GM18502 (cell line): ENCODE measurements at regions not wholly inside any gene's neighbourhood (a gene's known extent, or its start where the extent isn't known, plus 50 kb on each side); places are given as distances from the start of the nearest gene placed in this dataset.

Experiments
- ATAC-seq: cut with Tn5 transposase; IDR thresholded peaks from one replicate; pipeline ENCODE4 v1.9.1; 2021; ENCODE audit warnings: mild to moderate bottlenecking; ENCODE audit not compliant: unreplicated experiment, poor library complexity

DNA sequence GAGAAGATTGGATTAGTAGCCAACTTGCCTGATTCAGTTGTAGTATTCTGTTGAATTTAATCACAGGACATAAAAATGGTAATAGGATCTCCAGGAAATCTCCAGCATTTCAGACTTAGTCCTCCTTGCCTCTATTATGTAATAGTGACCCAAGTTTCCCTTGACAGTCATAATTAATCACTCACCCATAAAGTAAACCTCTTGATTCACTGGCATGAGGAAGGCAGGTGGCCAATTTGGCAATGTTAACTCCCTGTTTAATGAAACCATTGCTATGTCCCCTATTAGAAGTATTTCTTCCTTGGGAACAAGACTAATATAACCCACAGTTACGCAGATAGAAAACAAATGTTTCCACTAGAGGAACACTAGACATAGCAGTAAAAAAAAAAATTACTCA is 604.8 kb upstream of the CXADR start:
- ATAC-seq = no peak

- ATAC-seq = no peak
Observed at GRCh38 chr21:16910435-16911165, 602.2 kb upstream of the CXADR start.

GRCh38 chr21:16911166-16911607 is 601.7 kb upstream of the CXADR start:
- no peak for ATAC-seq

- ATAC-seq = no peak
Observed at GRCh38 chr21:16912075-16912474, 600.8 kb upstream of the CXADR start.

GRCh38 chr21:16913010-16913409 is 599.8 kb upstream of the CXADR start:
- ATAC-seq = no peak

- ATAC-seq = no peak
Observed at GRCh38 chr21:16928439-16928838, 584.4 kb upstream of the CXADR start.

- ATAC-seq = no peak
Observed at GRCh38 chr21:16932314-16932713, 580.5 kb upstream of the CXADR start.

DNA sequence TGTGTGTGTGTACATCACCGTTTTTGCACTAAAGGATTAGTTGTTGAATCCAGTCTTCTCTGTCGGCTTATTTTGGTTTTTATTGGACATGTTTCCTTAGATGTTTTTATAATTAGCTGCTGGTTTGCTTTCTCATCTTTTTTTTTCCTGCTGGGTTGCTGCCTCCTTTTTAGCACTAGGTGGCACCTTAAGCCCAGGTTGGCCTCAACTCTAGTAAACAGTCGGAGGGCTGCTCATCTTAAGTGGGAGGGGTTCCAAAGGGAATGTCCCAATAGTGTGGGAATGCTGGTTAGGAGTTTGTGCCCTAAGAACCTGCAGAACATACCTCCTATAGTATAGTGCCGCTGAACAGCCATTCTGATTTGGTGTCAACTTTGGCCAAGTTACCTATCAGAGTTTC is 570.1 kb upstream of the CXADR start:
- no peak for ATAC-seq

DNA sequence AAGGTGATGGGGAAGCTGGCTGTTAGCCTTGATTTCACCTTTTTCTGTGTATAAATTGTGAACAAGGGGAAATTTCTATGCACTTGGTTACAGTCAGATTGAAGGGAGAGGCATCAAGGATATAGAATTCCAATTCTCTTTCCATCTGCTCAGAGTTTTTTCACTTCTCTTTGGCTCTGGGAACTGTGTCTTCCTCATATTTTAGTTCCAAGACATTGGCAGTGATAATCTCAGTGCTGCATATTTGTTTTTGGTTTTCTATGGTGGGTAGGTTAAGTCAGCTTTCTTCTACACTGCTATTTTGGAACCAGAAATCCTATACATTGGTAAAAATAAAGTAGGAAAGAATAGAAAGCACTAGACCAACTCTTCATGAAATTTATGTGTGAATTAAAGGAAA is 569.6 kb upstream of the CXADR start:
- ATAC-seq = no peak

GRCh38 chr21:16945580-16945979 is 567.3 kb upstream of the CXADR start:
- no peak for ATAC-seq

DNA sequence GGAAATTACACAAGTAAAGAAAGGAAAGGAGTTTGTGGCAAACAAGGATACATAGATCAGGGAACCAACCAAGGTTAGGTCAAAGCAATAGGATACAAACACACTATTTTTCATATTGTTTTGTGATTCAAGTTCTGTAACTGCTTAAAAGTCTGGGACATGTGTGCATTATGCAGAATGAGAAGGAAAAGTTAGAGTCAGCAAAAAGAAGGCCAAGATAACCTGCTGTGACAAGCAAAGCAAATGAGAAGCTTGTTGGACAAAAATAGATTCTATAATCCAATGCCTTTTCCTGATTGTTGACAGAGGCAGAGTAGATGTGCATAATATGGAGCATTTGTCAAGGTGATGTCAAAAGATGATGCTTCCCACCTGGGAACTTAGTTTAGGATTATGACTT is 556.0 kb upstream of the CXADR start:
- ATAC-seq = no peak

- ATAC-seq = no peak
Observed at GRCh38 chr21:16965424-16965823, 547.4 kb upstream of the CXADR start.

- ATAC-seq = no peak
Observed at GRCh38 chr21:16968436-16968835, 544.4 kb upstream of the CXADR start.

GRCh38 chr21:16969636-16970035 is 543.2 kb upstream of the CXADR start:
- ATAC-seq = no peak

GRCh38 chr21:16974060-16974459 is 538.8 kb upstream of the CXADR start:
- ATAC-seq = no peak

- no peak for ATAC-seq
Observed at GRCh38 chr21:16976193-16976592, 536.6 kb upstream of the CXADR start.

GRCh38 chr21:16978309-16978895 is 534.4 kb upstream of the CXADR start:
- no peak for ATAC-seq

- no peak for ATAC-seq
Observed at GRCh38 chr21:16979574-16979973, 533.3 kb upstream of the CXADR start.

DNA sequence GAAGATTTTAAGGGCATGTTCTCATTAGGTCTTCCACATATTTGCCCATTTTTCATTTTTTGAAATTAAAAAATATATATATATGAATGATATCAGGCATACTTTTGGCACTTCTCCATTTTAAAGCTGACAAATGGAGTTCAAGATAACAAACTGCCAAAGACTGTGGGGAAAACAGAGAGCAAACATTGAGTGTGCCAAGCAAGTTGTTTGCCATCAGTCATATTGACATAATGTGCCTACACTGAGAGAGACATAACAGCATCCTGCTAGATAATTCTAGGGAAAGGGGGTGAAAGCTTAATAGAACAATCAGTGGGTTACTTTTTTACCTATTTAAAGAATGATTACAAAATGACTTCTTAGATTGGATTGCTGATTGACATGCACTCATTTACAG is 529.4 kb upstream of the CXADR start:
- ATAC-seq = no peak

DNA sequence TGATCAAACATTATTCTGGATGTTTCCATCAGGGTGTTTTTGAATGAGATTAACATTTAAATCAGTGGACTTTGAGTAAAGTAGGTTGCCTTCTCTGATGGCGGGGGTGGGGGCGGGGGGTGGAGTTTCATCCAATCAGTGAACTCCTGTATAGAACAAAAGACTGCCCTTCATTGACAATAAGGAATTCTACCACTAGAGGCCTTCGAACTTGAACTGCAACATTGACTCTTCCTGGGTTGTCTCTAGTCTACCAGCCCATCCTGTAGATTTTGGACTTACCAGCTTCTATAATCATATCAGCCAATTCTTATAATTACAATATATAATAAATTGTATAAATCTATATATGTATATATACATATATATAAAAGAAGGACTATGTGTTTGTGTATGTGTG is 520.4 kb upstream of the CXADR start:
- no peak for ATAC-seq

GRCh38 chr21:16993416-16994038 is 519.3 kb upstream of the CXADR start:
- ATAC-seq = no peak
